GM21786 (cell line): ENCODE measurements at regions not wholly inside any gene's neighbourhood (a gene's known extent, or its start where the extent isn't known, plus 50 kb on each side); places are given as distances from the start of the nearest gene placed in this dataset.

ENCODE experiments used
- ATAC-seq: cut with Tn5 transposase; IDR thresholded peaks from one replicate; pipeline ENCODE4 v1.9.1; 2021; ENCODE audit not compliant: unreplicated experiment

DNA sequence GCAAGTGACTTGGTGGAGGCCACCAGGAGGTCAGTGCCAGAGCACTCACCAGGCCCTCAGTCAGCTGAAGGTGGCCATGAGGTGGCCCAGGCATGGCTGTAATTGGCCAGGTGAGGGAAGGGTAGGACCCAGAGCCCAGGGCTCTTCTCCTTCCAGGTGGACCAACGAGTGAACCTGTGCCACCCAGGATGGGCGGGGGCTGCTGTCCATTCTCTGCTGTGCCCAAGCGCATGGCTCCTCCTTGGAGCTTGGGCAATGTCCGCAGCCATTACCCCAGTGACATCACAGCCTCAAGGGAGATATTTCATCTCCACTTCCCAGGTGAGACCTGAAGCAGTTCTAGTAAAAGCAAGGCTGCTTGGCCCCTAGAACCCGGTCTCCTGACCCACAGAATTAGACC is 303.0 kb upstream of the FOXF1 start:
- no peak for ATAC-seq

DNA sequence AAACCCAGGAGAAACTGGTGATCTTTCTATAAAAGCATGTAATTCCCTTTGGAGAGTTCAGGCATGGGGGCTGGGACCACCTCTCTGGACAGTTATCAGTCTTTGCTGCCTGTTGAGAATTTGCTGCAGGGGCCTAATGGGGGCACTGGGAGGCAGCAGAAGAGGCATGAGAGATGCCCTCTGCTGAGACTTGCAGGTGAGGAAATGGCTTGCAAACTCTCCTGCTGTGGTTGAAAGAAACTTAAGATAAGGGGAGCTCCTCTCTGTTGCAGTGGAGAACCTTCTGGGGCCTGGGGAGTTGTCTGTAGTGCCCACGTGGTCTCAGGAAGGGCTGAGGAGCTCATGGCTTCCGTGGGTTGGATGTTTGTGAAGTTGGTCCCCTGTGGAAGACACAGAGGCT is 301.1 kb upstream of the FOXF1 start:
- no peak for ATAC-seq

DNA sequence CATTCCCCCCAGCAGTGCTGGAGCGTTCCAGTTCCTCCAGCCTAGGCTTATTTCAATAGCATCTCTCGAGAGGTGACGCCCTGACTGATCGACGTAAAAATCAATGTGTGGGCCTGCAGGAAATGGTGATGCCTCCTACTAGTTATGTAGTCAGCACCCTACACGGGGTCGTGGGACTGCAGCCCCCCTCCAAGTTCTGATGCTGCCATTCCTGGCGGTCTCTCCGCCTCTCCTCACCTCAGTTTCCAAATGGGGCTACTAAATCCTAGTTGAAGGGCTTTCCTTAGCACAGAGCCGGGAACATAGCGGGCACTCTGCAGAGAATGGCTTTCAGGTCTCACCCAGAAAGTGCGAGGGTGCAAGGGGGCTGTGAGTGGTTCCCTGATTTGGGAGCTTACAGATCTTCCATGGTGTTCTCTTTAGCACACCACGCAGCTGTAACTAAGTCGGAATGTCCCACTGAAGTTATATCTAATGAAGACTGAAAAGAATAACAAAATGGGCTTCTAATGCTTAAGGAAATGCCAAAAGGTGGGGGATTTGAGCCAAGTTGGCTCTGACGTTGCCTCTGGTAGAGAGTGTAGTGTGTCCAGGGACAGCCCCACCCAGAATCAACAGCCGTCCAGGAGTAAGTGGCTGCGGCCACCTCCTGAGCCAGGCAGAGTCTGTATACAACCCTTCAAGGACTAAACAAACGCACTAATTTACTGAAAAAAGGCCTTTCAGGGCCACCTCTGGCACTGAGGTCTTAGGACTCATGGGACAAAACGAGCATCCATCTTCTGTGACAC is 299.7 kb upstream of the FOXF1 start:
- no peak for ATAC-seq

DNA sequence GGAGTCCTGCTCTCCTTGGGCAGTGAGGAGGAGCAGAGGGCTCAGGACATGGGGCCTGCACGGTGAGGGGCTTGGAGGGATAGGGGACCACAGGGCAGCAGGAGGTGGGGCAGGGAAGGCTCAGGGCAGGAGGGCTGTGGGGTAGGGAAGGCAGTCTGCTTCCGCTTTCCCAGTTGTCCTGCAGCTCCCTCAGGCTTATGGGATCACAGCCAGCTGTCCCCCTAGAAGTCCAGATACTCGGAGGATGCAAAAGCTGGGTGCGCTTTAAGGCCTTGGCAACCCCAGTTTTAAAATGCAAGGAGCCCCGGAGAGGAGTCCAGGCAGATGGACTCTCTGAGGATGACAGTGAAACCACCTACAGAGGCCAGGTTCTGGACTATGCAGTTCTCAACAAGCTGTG is 299.1 kb upstream of the FOXF1 start:
- ATAC-seq = no peak

DNA sequence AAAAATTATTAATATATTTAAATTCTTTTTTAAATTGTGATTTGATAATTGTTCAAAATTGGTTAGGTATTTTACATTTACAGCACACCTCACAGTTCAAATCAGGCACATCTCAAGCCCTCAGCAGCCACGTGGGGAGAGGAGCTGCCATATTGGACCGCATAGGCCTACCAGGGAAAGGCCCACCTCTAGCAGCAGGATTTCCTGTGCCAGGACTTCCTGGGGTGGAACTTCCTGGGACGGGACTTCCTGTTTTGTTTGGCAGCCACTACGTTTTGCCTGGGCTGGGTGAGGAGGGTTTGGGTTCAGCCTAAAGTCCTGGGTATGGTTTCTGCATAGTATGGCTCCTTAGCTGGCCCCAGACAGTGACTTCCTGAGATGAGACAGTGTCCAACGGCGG is 298.5 kb upstream of the FOXF1 start:
- no peak for ATAC-seq

DNA sequence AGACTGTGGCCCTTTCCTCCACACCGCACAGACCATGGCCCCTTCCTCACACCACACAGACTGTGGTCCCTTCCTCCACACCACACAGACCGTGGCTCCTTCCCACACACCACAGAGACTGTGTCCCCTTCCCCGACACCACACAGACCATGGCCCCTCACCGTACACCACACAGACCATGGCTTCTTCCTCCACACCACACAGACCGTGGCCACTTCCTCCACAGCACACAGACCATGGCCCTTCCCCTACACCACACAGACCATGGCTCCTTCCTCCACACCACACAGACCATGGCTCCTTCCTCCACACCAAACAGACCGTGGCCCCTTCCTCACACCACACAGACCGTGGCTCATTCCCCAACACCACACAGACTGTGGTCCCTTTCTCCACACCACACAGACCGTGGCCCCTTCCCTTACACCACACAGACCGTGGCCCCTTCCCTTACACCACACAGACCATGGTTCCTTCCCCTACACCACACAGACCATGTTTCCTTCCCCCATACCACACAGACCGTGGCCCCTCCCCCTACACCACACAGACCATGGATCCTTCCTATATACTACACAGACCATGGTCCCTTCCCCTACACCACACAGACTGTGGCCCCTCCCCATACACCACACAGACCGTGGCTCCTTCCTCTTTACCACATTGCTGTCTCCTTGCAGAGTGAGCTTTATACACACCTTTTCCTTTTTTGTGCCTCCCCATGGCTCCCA is 297.5 kb upstream of the FOXF1 start:
- ATAC-seq = no peak

DNA sequence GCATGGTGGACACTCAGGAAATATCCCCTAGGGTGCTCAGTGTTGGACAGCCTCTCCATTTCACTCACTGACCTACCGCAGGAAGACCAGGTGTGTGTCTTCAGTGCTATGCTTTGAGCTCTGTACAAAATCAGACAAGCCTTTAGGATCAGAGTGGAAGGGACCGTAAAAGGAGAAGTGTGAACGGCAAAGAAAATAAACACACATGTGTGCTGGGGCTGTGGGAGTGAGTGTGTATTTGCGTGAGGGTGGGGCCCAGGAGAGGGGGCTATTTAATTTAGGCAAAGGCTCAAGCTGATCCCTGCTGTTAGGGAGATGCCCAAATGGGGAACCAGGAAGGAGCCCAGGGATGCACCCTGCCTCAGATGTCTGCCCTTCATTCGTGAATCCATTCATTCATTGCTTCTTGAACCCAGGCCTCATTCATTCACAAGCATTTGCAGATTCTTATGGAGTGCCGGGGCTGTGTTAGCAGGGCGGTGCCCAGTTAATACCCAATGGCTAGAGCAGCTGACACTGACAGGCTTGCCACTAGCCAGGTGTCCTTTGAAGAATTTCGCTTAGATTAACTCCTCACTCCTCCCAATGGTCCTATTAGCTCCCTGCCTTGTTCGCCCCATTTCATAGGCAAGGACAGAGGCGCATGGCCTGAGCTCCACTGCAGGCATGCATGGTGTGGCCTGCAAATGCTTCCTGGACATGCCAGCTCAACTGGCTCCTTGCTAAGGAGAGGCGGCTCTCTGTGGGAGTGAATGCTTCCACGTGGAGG is 296.7 kb upstream of the FOXF1 start:
- no peak for ATAC-seq

DNA sequence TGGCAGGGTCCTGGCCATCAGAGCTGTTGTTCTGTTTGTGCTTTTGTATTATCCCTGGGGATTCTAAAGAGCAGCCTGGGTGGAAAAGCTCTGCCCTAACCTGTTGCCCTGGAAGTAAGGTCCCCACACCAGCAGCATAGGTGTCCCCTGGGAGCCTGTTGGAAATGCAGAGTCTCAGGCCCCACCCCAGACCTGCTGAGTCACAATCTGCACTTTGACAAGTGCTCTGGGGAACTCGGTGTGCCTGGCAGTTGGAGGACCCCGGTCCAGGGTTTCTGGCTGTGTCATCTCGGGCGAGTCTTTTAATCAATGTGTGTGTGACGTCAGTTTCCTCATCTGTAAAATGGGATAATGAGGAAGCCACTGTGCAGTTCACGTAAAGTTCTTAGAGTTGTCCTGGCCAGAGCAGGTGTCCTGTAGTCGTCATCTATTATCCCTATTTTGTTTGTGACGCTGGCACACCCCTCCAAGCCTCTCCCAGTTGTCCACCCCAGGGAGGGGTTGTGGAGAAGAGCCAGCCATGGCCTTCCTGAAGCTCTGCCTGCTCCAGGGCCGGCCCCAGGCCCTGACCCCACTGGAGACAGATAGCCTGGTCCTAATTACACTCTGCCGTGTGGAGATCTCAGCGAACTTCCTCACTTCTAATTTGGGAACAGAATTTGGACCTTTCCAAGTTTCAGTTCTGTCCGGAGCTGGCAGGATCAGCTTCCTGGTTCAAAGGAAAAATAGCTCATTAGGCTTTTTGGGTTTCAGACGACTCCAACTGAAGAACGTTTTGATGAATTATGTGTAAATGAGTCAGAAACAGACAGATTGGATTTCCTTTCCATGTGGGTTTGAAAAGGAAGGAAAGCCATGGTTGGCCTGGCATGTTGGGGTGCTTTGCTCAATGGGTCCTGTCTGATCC is 295.7 kb upstream of the FOXF1 start:
- no peak for ATAC-seq

DNA sequence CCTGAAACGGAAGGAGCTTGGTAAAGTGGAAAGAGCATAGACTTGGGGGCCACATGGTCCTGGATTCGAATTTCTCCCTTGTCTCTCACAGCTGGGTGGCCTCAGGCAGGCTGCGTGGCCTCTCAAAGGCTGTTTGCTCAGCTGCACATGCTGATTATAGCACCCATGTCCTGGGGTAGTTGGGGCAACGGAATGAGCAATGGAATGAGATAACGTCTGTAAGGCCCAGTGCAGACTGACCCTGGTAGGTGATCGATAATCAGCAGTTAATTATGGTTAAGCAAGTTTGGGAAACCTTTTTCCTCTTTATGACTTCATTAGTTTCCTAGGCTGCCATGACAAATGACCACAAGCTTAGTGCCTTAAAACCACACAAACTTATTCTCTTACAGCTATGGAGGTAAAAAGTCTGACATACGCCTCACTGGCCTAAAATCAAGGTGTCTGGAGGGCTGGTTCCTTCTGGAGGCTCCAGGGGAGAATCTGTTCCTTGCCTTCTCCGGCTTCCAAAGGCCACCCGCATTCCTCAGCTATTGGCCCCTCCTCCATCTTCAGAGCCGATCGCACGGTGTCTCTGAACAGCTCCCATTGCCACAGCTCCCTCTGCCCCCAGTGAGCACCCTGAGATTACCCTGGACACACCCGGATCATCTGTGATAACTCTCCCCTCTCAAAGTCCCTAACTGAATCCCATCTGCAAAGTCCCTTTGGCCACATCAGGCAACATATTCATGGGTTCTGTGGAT is 294.9 kb upstream of the FOXF1 start:
- ATAC-seq = no peak

DNA sequence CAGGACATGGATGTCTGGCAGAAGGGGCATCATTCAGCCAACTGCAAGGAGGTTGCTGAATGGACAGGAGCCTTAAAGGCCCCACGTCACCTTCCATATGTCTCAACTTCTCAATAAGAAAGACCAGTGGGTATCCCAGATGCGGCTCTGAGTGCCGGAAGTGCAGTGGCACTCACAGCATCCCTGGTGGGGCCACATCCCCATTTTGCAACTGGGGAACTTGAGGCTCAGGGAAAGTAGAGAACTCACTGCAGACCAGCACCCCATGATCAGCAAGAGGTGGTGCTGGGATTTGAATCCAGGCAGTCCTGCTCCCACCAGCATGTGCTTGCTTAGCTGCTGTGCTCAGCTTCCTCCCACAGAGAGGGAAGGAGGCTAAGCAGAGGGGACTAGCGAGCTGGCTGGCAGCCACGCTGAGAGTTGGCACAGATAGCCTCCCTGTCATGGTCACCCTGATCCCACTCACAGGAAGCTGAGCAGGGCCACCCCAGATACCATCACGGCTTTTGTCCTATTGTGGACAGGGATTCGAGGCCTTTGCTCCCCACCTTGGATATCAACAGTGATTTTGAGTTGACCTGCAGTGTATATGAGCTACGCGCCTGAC is 294.2 kb upstream of the FOXF1 start:
- no peak for ATAC-seq

DNA sequence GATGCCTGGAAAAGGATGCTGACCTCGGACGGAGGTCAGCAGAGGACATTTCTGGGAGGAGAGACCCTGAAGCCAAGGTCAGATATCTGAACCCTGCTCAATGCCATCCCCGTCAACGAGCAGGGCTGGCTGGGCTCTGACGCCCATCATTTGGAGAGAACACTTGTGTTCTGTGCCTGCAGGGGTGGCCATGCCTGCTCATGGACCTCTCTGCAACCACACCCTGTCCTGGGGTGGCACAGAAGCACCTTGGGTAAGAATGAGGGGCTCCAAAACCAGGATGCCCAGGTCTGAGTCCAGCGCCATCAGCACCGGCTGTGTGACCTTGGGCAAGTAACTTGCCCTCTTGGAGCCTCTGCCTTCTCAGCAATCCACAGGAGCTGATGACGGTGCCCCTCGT is 293.7 kb upstream of the FOXF1 start:
- ATAC-seq = no peak

DNA sequence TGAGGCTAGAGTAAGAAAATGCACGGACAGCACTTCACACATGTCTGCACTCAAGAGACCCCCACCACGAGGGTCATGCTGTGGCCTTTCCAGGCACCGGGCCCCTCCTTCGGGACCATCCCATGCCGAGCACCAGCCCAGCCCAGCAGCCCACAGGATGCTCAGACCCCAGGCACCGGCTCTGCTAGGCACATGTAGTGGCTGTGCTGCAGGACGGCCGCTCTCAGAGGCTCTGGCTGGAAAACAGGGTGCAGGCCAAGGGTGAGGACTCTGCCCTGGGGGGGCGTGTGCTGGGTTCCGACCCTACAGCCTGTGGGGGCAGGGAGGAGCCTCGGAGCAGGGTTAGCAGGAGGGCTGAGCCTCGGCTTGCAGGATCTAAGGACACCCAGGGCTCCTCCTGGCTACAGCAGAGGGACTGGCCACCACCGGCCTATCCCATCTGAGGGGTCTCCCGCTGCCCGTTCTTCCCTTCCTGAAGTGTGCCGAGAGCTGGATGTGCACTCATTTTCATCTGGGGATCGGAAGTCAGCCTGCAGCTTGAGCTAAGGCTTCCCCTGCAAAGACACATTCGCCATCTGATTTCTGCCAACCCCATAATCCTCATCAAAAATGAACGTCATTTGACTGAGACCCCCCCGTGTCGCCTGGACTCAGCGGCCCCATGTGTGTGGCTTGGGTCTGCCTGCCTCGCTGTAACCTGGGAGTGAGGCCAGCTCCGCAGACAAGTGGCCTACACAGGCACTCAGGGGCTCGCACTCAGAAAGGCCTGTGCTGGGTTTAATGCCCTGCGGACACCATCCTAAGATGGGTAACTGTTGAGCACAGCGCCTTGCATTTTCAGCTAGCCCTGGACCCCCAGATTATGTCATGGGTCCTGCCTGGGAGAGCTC is 293.1 kb upstream of the FOXF1 start:
- ATAC-seq = no peak

DNA sequence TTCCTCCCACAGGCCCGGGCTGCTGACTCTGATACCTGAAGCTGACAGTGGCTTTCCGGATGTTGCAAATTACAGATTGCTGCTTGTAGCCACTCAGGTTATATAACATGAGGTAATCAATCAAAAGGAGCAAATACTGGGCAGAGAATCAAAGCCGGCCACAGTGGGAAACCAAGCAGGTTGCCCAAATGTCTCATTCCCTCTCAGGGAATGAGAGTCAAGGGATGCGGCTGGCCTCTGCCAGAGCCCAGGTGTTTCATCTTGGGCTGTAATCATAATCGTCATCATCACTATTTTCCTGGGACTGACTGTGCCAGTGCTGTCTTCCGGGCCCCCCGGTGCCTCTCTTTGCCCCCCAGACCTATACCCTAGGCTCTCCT is 292.4 kb upstream of the FOXF1 start:
- no peak for ATAC-seq

DNA sequence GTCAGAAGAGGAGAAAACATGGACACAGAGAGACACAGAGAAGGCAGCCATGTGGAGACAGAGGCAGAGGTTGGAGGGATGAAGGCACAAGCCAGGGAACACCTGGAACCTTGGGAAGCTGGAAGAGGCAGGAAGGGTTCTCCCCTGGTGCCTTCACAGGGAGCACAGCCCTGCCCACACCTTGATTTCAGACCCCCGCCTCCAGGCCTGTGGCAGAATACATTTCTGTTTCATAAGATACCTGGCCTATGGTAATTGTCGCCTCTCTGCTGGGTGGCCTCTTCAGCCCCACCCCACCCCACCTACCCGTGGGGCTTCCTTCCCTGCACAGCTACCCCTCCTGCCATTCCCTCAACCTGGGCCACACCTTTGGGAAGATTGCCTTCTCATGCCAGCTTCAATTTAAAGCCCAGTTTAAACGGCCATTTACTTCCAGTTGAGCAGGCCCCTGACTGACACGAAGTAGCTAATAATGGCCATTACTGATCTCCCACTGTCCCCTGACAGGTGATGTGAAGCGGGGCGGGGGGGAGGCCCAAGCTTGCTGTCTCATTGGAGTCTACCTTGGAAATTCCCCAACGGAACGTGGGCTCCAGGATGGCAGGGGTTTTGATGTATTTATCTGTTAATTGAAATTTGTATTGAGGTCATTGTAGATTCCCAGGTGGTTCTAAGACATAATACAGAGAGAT is 291.7 kb upstream of the FOXF1 start:
- no peak for ATAC-seq

DNA sequence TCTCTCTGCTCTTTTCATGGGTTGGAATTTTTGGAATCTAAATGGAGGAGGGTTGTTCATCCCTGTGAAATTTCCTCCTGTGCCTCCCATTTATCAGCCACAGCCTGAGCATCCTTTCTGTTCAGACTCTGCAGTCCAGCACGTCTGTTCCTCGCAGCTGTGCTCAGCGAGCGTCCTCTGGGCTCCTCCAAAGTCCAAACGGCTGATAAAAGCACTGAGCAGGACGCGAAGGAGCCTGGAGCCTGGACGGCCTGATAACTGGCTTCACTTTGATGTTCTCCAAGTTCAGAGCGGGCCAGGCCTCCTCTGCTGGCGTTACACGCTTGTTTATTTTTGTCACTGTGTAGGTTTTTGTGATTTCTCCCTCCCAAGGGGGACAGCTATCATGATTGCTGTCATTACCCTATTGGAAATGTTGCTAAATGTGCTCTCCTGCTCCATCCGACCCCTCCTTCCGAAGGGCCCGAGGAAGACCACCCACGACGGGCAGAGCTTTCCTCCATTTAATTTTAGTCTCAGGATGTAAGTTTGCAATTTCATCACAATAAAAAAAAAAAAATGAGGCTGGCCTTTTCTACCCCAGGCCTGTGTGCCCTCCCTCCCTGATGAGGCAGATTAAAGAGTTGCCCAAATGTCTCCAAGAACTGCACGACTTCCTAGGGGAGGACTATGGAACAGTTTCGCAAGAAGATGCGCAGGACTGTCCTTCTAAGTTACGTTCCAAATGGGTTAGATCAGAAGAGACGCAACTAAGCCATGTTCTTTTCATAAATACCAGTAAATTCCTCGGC is 290.5 kb upstream of the FOXF1 start:
- no peak for ATAC-seq

DNA sequence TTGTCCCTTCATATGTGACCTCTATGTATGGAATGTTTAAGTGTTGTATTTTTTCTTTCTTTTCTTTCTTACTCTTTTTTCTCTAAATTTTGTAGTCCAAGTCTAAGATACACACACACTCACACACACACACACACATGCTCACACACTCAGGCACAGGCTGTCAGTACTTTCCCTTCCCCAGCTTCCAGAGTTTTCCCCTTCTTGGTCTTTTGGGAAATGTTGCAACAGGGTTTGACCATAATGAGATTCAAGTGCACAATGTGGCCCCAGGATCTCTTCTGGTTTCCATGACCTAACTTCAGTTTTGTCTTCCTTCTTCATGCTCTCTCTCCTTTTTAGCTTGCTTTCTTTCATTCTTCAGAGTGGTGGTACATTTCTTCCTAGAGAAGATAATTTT is 289.8 kb upstream of the FOXF1 start:
- ATAC-seq = no peak

DNA sequence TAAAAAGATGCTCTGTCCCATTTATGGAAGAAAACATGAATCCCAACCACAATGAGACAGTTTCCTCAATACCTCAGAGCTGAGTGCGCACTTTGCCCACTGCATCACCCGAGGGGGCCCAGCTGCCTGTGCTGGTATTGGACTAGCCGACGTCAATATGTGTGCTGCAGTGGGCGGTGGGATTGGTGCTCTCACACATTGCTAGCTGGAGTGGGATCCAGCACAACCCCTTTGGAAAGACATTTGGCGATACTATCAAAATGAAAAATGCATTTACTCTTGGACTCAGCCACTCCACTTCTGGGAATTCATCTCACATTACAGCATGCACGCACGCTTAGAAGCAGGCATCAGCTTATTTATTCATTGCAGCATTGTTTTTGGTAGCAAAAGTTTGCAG is 289.2 kb upstream of the FOXF1 start:
- no peak for ATAC-seq
